BLaER1 (cell line): ENCODE measurements at regions not wholly inside any gene's neighbourhood (a gene's known extent, or its start where the extent isn't known, plus 50 kb on each side); places are given as distances from the start of the nearest gene placed in this dataset.

Experiments used
- H3K27ac ChIP-seq: shearing (Covaris generic); formaldehyde crosslinking; 2 replicates; pipeline ENCODE4 v1.8.1; 2022
- H3K27me3 ChIP-seq: shearing (Covaris generic); formaldehyde crosslinking; 2 replicates; pipeline ENCODE4 v1.8.1; 2022
- H3K36me3 ChIP-seq: shearing (Covaris generic); formaldehyde crosslinking; 2 replicates; pipeline ENCODE4 v1.8.1; 2022
- H3K4me1 ChIP-seq: shearing (Covaris generic); formaldehyde crosslinking; 2 replicates; pipeline ENCODE4 v1.8.1; 2022
- H3K4me2 ChIP-seq: shearing (Covaris generic); formaldehyde crosslinking; 2 replicates; pipeline ENCODE4 v1.8.1; 2022
- H3K4me3 ChIP-seq: shearing (Covaris generic); formaldehyde crosslinking; 2 replicates; pipeline ENCODE4 v1.8.1; 2022
- H3K9ac ChIP-seq: shearing (Covaris generic); formaldehyde crosslinking; 2 replicates; pipeline ENCODE4 v1.8.1; 2022
- H3K9me3 ChIP-seq: shearing (Covaris generic); formaldehyde crosslinking; 2 replicates; pipeline ENCODE4 v1.8.1; 2022
- H4K20me1 ChIP-seq: shearing (Covaris generic); formaldehyde crosslinking; 2 replicates; pipeline ENCODE4 v1.8.1; 2022
- Cebpa-rat ChIP-seq: shearing (Covaris generic); IDR thresholded peaks from 2 replicates; pipeline ENCODE4 v1.8.1; 2022

GRCh38 chr6:104623052-104623690 lies 236.5 kb downstream of the HACE1 start:
- H3K27ac ChIP-seq, result no peak overlapping the region
- TF ChIP-seq Cebpa-rat, result no peak
- no peak overlapping the region for H3K9ac ChIP-seq
- H3K4me2 ChIP-seq, result no peak overlapping the region
- H3K9me3 ChIP-seq, result no peaks in the 10 kb centered on the region
- no peaks in the 10 kb centered on the region for H3K27me3 ChIP-seq
- no peaks in the 10 kb centered on the region for H3K4me1 ChIP-seq
- H3K36me3 ChIP-seq, result no peaks in the 10 kb centered on the region
- H4K20me1 ChIP-seq, result no peaks in the 10 kb centered on the region
- H3K4me3 ChIP-seq, result no peak overlapping the region

- Histone ChIP-seq H4K20me1 (no peaks in the 10 kb centered on the region), H3K27ac (no peak overlapping the region), H3K4me3 (no peak overlapping the region), H3K9me3 (no peaks in the 10 kb centered on the region), H3K27me3 (no peaks in the 10 kb centered on the region), H3K4me1 (no peaks in the 10 kb centered on the region), H3K36me3 (no peaks in the 10 kb centered on the region), H3K4me2 (no peak overlapping the region), H3K9ac (no peak overlapping the region)
- no peak for TF ChIP-seq Cebpa-rat
Observed at GRCh38 chr6:104621396-104621795, 238.3 kb downstream of the HACE1 start.

- H4K20me1 ChIP-seq, result no peaks in the 10 kb centered on the region
- H3K4me3 ChIP-seq, result no peak overlapping the region
- TF ChIP-seq Cebpa-rat, result no peak
- no peak overlapping the region for H3K27ac ChIP-seq
- no peak overlapping the region for H3K9ac ChIP-seq
- no peaks in the 10 kb centered on the region for H3K27me3 ChIP-seq
- no peak overlapping the region for H3K4me2 ChIP-seq
- no peaks in the 10 kb centered on the region for H3K9me3 ChIP-seq
- H3K36me3 ChIP-seq, result no peaks in the 10 kb centered on the region
- H3K4me1 ChIP-seq, result no peaks in the 10 kb centered on the region
Observed at GRCh38 chr6:104617591-104617990, 242.1 kb downstream of the HACE1 start.

- Histone ChIP-seq H4K20me1 (no peaks in the 10 kb centered on the region), H3K4me3 (no peak overlapping the region), H3K4me2 (no peak overlapping the region), H3K27me3 (no peaks in the 10 kb centered on the region), H3K9ac (no peak overlapping the region), H3K36me3 (no peaks in the 10 kb centered on the region), H3K9me3 (no peaks in the 10 kb centered on the region), H3K4me1 (no peaks in the 10 kb centered on the region), H3K27ac (no peak overlapping the region)
- TF ChIP-seq Cebpa-rat, result no peak
Observed at GRCh38 chr6:104614394-104614793, 245.3 kb downstream of the HACE1 start.

GRCh38 chr6:104613416-104614001 lies 246.2 kb downstream of the HACE1 start:
- Histone ChIP-seq H3K4me2 (no peak overlapping the region), H3K4me3 (no peak overlapping the region), H3K9me3 (no peaks in the 10 kb centered on the region), H3K9ac (no peak overlapping the region), H3K36me3 (no peaks in the 10 kb centered on the region), H4K20me1 (no peaks in the 10 kb centered on the region), H3K27ac (no peak overlapping the region), H3K4me1 (no peaks in the 10 kb centered on the region), H3K27me3 (no peaks in the 10 kb centered on the region)
- no peak for TF ChIP-seq Cebpa-rat

- Histone ChIP-seq H3K4me1 (no peaks in the 10 kb centered on the region), H3K9ac (no peak overlapping the region), H3K9me3 (no peaks in the 10 kb centered on the region), H3K36me3 (no peaks in the 10 kb centered on the region), H3K4me3 (no peak overlapping the region), H3K27ac (no peak overlapping the region), H3K4me2 (no peak overlapping the region), H4K20me1 (no peaks in the 10 kb centered on the region), H3K27me3 (no peaks in the 10 kb centered on the region)
- no peak for TF ChIP-seq Cebpa-rat
Observed at GRCh38 chr6:104612541-104612940, 247.2 kb downstream of the HACE1 start.

GRCh38 chr6:104608101-104608500 lies 251.6 kb downstream of the HACE1 start:
- Histone ChIP-seq H3K36me3 (no peaks in the 10 kb centered on the region), H3K27me3 (no peaks in the 10 kb centered on the region), H4K20me1 (no peaks in the 10 kb centered on the region), H3K4me3 (no peak overlapping the region), H3K4me1 (no peaks in the 10 kb centered on the region), H3K9me3 (no peaks in the 10 kb centered on the region), H3K9ac (no peak overlapping the region), H3K27ac (no peak overlapping the region), H3K4me2 (no peak overlapping the region)
- TF ChIP-seq Cebpa-rat, result no peak

- Histone ChIP-seq H3K4me3 (no peak overlapping the region), H3K27me3 (no peaks in the 10 kb centered on the region), H3K9me3 (no peaks in the 10 kb centered on the region), H3K36me3 (no peaks in the 10 kb centered on the region), H4K20me1 (no peaks in the 10 kb centered on the region), H3K9ac (no peak overlapping the region), H3K4me2 (no peak overlapping the region), H3K27ac (no peak overlapping the region), H3K4me1 (no peaks in the 10 kb centered on the region)
- TF ChIP-seq Cebpa-rat, result no peak
Observed at GRCh38 chr6:104607501-104607900, 252.2 kb downstream of the HACE1 start.

- Histone ChIP-seq H3K4me1 (no peaks in the 10 kb centered on the region), H3K9ac (no peak overlapping the region), H3K9me3 (no peaks in the 10 kb centered on the region), H3K27ac (no peak overlapping the region), H3K4me3 (no peak overlapping the region), H3K36me3 (no peaks in the 10 kb centered on the region), H3K27me3 (no peaks in the 10 kb centered on the region), H4K20me1 (no peaks in the 10 kb centered on the region), H3K4me2 (no peak overlapping the region)
- no peak for TF ChIP-seq Cebpa-rat
Observed at GRCh38 chr6:104606361-104606760, 253.4 kb downstream of the HACE1 start.

- H3K9me3 ChIP-seq, result no peaks in the 10 kb centered on the region
- TF ChIP-seq Cebpa-rat, result no peak
Observed at GRCh38 chr6:104604685-104605084, 255.0 kb downstream of the HACE1 start.

More at GRCh38 chr6:104604685-104605084, 255.0 kb downstream of the HACE1 start:
- Histone ChIP-seq H3K4me3 (no peak overlapping the region), H3K27me3 (no peaks in the 10 kb centered on the region), H3K4me1 (no peaks in the 10 kb centered on the region), H3K27ac (no peak overlapping the region), H3K9ac (no peak overlapping the region), H3K4me2 (no peak overlapping the region), H3K36me3 (no peaks in the 10 kb centered on the region), H4K20me1 (no peaks in the 10 kb centered on the region)
